M059J (cell line): ENCODE measurements at regions not wholly inside any gene's neighbourhood (a gene's known extent, or its start where the extent isn't known, plus 50 kb on each side); places are given as distances from the start of the nearest gene placed in this dataset.

Experiments
- DNase-seq: peaks from one replicate; pipeline ENCODE4 v3.0.0-alpha.2; 2012; ENCODE audit warnings: low read depth

- DNase-seq: no peak
Measured at GRCh38 chr12:130216031-130216430, 53.8 kb downstream of the FZD10 start.

- no peak for DNase-seq
Measured at GRCh38 chr12:130218682-130219081, 56.4 kb downstream of the FZD10 start.

- DNase-seq: no peak
Measured at GRCh38 chr12:130219929-130220705, 57.9 kb downstream of the FZD10 start.

- DNase-seq: no peak
Measured at GRCh38 chr12:130220706-130221100, 58.4 kb downstream of the FZD10 start.

GRCh38 chr12:130222519-130223218 lies 60.4 kb downstream of the FZD10 start:
- no peak for DNase-seq

GRCh38 chr12:130223767-130224244 lies 61.5 kb downstream of the FZD10 start:
- DNase-seq: no peak

GRCh38 chr12:130224613-130225012 lies 62.3 kb downstream of the FZD10 start:
- no peak for DNase-seq

- DNase-seq: no peak
Measured at GRCh38 chr12:130225347-130225746, 63.1 kb downstream of the FZD10 start.

GRCh38 chr12:130226126-130226525 lies 63.9 kb downstream of the FZD10 start:
- no peak for DNase-seq

- no peak for DNase-seq
Measured at GRCh38 chr12:130226771-130227170, 64.5 kb downstream of the FZD10 start.

- DNase-seq: no peak
Measured at GRCh38 chr12:130227641-130228040, 65.4 kb downstream of the FZD10 start.

GRCh38 chr12:130236446-130236845 lies 74.2 kb downstream of the FZD10 start:
- DNase-seq: no peak

- no peak for DNase-seq
Measured at GRCh38 chr12:130240831-130241590, 78.7 kb downstream of the FZD10 start.

- no peak for DNase-seq
Measured at GRCh38 chr12:130242506-130242905, 80.2 kb downstream of the FZD10 start.

- DNase-seq: no peak
Measured at GRCh38 chr12:130245251-130245650, 83.0 kb downstream of the FZD10 start.

GRCh38 chr12:130246560-130246959 lies 84.3 kb downstream of the FZD10 start:
- no peak for DNase-seq

- DNase-seq: no peak
Measured at GRCh38 chr12:130247634-130248237, 85.5 kb downstream of the FZD10 start.

- DNase-seq: no peak
Measured at GRCh38 chr12:130249376-130249775, 87.1 kb downstream of the FZD10 start.

- DNase-seq: no peak
Measured at GRCh38 chr12:130251236-130251780, 86.4 kb upstream of the PIWIL1 start.

- no peak for DNase-seq
Measured at GRCh38 chr12:130253866-130254265, 83.8 kb upstream of the PIWIL1 start.

GRCh38 chr12:130254461-130255276 lies 83.0 kb upstream of the PIWIL1 start:
- DNase-seq: no peak
